HEK293 (cell line): ENCODE measurements at regions not wholly inside any gene's neighbourhood (a gene's known extent, or its start where the extent isn't known, plus 50 kb on each side); places are given as distances from the start of the nearest gene placed in this dataset.
"Not testable (repeated sequence)": the region's sequence is repeated elsewhere in the genome, so short reads cannot be mapped to it uniquely, and the experiment has no call there.

Source experiments
- CTCF ChIP-seq: fragments of 450-650 bp; formaldehyde crosslinking; IDR thresholded peaks from 2 replicates; pipeline ENCODE4 v1.5.1; 2016; ENCODE audit warnings: missing biosample characterization, missing genetic modification characterization
- KLF16 ChIP-seq: fragments of 450-650 bp; formaldehyde crosslinking; IDR thresholded peaks from 2 replicates; pipeline ENCODE4 v1.5.1; 2017; ENCODE audit warnings: missing biosample characterization, missing genetic modification characterization
- SETDB1 ChIP-seq: IDR thresholded peaks from one replicate; pipeline ENCODE4 v1.6.1; 2017; ENCODE audit warnings: mild to moderate bottlenecking, low read length, moderate library complexity, mixed read lengths; ENCODE audit not compliant: insufficient read length
- ZNF146 ChIP-seq: fragments of 450-650 bp; formaldehyde crosslinking; IDR thresholded peaks from 2 replicates; pipeline ENCODE4 v1.5.1; 2016; ENCODE audit warnings: missing biosample characterization, missing genetic modification characterization
- ZSCAN4 ChIP-seq: fragments of 450-650 bp; formaldehyde crosslinking; IDR thresholded peaks from 2 replicates; pipeline ENCODE4 v1.5.1; 2017; ENCODE audit warnings: missing biosample characterization, missing genetic modification characterization

- TF ChIP-seq ZSCAN4 (tag by site-specific recombination); ZNF146 (tag by site-specific recombination); SETDB1; KLF16 (tag by site-specific recombination); CTCF (tag by site-specific recombination): not testable (repeated sequence)
Measured at GRCh38 chr20:26003959-26004358, 307.3 kb upstream of the ZNF337 start.
